K562 (cell line): ENCODE measurements at regions not wholly inside any gene's neighbourhood (a gene's known extent, or its start where the extent isn't known, plus 50 kb on each side); places are given as distances from the start of the nearest gene placed in this dataset.

Experiments
- CTBP1 ChIP-seq: fragments of 450-650 bp; IDR thresholded peaks from 2 replicates; pipeline ENCODE4 v1.6.1; 2016; ENCODE audit warnings: borderline replicate concordance
- CTCF ChIP-seq, 3 experiments: IDR thresholded peaks in 2 of 3; conservative IDR thresholded peaks in 1 of 3; 2 replicates each; pipeline ENCODE4 v1.5.1; 2011 to 2012; ENCODE audit warnings: low read length in 3 of 3, mild to moderate bottlenecking in 3 of 3, control low read depth in 2 of 3, improper control_type of control experiment in 1 of 3, inconsistent platforms in 1 of 3, low read depth in 1 of 3, mixed read lengths in 1 of 3, moderate library complexity in 1 of 3; ENCODE audit not compliant: insufficient read depth in 2 of 3
- DNMT1 ChIP-seq: fragments of 450-650 bp; IDR thresholded peaks from 2 replicates; pipeline ENCODE4 v1.6.1; 2016; ENCODE audit warnings: antibody characterized with exemption, mild to moderate bottlenecking
- L3MBTL2 ChIP-seq: fragments of 450-650 bp; IDR thresholded peaks from 2 replicates; pipeline ENCODE4 v1.6.1; 2016; ENCODE audit warnings: mild to moderate bottlenecking, moderate library complexity
- NR2F6 ChIP-seq: fragments of 450-650 bp; formaldehyde crosslinking; IDR thresholded peaks from 2 replicates; pipeline ENCODE4 v1.4.0; 2020; ENCODE audit warnings: mild to moderate bottlenecking
- RBFOX2 ChIP-seq: fragments of 200-400 bp; formaldehyde crosslinking; IDR thresholded peaks from 2 replicates; pipeline ENCODE4 v1.6.1; 2017; ENCODE audit warnings: low read depth, mild to moderate bottlenecking, low read length, moderate library complexity
- RNF2 ChIP-seq: sonication (generic); IDR thresholded peaks from 2 replicates; pipeline ENCODE4 v1.6.1; 2016
- STAG1 ChIP-seq: sonication (generic); formaldehyde crosslinking; IDR thresholded peaks from 2 replicates; pipeline ENCODE4 v1.5.0; 2020; ENCODE audit warnings: missing genetic modification reagents, borderline replicate concordance
- THRB ChIP-seq: fragments of 450-650 bp; formaldehyde crosslinking; conservative IDR thresholded peaks from 2 replicates; pipeline ENCODE4 v1.4.0; 2022; ENCODE audit warnings: mild to moderate bottlenecking, missing genetic modification characterization
- YY1 ChIP-seq, 3 experiments: IDR thresholded peaks; 2 replicates each; pipeline ENCODE4 v1.6.1; 2011; ENCODE audit warnings: low read length in 2 of 3, mild to moderate bottlenecking in 2 of 3, moderate library complexity in 2 of 3, borderline replicate concordance in 1 of 3, control low read depth in 1 of 3, low read depth in 1 of 3; ENCODE audit not compliant: insufficient read depth in 3 of 3, insufficient replicate concordance in 2 of 3, control insufficient read depth in 1 of 3, insufficient read length in 1 of 3; ENCODE audit errors: extremely low read depth in 1 of 3
- ZBTB8A ChIP-seq: fragments of 450-650 bp; IDR thresholded peaks from 2 replicates; pipeline ENCODE4 v1.6.1; 2018; ENCODE audit warnings: mild to moderate bottlenecking, moderate library complexity; ENCODE audit not compliant: partially characterized antibody
- ZNF224 ChIP-seq: sonication (generic); formaldehyde crosslinking; IDR thresholded peaks from 2 replicates; pipeline ENCODE4 v1.8.0; 2022; ENCODE audit warnings: mild to moderate bottlenecking, missing genetic modification reagents
- ZNF24 ChIP-seq: fragments of 450-650 bp; IDR thresholded peaks from 2 replicates; pipeline ENCODE4 v1.6.1; 2016
- ZNF263 ChIP-seq: sonication (generic); formaldehyde crosslinking; IDR thresholded peaks from 2 replicates; pipeline ENCODE4 v1.8.0; 2022; ENCODE audit warnings: mild to moderate bottlenecking, missing genetic modification reagents, borderline replicate concordance
- ZNF609 ChIP-seq: sonication (generic); formaldehyde crosslinking; IDR thresholded peaks from 2 replicates; pipeline ENCODE4 v1.8.1; 2023; ENCODE audit warnings: missing genetic modification reagents, mild to moderate bottlenecking, borderline replicate concordance
- TF ChIP-seq, protein P1 (sequence below): fragments of 200-800 bp; sonication (Bioruptor generic); IDR thresholded peaks from 2 replicates; pipeline ENCODE4 v1.6.1; 2017; ENCODE audit warnings: missing genetic modification characterization, missing compliant biosample characterization

DNA sequence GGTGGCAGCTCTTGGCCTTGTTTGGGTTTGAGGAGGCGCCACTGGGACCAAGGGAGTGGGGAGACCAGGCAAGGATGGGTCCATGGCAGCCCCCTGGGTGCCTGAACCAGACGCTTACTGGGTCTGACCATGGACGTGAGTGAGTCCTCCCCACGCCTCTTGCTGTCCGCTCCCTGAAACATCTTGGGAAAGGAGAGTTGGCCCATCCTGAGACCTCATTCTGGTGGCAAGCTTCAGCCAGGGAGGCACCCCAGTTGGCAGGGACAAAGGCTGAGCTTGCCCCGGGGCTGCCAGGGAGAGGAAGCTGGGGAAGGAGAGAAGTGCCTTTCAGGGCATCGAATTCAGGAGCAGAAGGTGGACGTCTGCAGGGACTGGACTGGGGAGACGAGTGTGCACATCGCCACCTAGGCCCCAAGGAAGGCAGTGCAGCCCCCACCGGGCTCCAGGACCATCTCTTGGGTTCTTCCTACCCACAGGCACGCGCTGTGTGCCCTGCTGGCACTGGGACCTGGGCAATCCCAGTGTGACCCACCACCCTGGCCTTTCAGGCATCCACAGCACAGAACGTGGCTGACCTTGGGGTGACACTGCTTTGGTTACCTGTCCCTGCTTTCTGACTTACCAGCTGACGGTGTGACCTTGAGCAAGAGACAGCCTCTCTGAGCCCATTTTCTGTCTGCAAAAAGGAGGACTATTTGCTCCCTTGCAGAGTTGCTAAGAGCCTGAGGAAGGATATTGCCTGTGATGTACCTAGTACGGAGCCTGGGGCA is 132.9 kb upstream of the WNT4 start (continued):
- peak; percentile 80 to 94 (median 85) for TF ChIP-seq CTCF (IDR thresholded peaks at IDR 0.05 in 2 of 3, conservative IDR thresholded peaks at IDR 0.05 in 1 of 3; ENCODE audit: insufficient read depth in 2 of 3, low read depth in 1 of 3, low read length in 3 of 3)
- TF ChIP-seq ZBTB8A, result no peak
- 0 out of 2 replicates have a peak, but pooled peaks have one; percentile 20 for TF ChIP-seq L3MBTL2
- TF ChIP-seq RBFOX2, result no peak
- TF ChIP-seq ZNF263 (CRISPR knock-in tag), result 0 out of 2 replicates have a peak, but pooled peaks have one; percentile 54
- TF ChIP-seq RNF2, result no peak
- TF ChIP-seq THRB (CRISPR knock-in tag), result no peak
- TF ChIP-seq, protein P1, sequence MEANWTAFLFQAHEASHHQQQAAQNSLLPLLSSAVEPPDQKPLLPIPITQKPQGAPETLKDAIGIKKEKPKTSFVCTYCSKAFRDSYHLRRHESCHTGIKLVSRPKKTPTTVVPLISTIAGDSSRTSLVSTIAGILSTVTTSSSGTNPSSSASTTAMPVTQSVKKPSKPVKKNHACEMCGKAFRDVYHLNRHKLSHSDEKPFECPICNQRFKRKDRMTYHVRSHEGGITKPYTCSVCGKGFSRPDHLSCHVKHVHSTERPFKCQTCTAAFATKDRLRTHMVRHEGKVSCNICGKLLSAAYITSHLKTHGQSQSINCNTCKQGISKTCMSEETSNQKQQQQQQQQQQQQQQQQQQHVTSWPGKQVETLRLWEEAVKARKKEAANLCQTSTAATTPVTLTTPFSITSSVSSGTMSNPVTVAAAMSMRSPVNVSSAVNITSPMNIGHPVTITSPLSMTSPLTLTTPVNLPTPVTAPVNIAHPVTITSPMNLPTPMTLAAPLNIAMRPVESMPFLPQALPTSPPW (CRISPR knock-in tag), result peak; percentile 21; the same call in 1 of the 2 replicates
- no peak for TF ChIP-seq DNMT1
- TF ChIP-seq YY1 (IDR thresholded peaks at IDR 0.05; ENCODE audit: borderline replicate concordance in 1 of 3, control insufficient read depth in 1 of 3, extremely low read depth in 1 of 3, insufficient read depth in 3 of 3, insufficient read length in 1 of 3, insufficient replicate concordance in 2 of 3, low read depth in 1 of 3, low read length in 2 of 3), result peak in 1 of 3 experiments; percentile 15
- no peak for TF ChIP-seq NR2F6 (CRISPR knock-in tag)
- TF ChIP-seq ZNF609 (CRISPR knock-in tag), result 0 out of 2 replicates have a peak, but pooled peaks have one; percentile 23
- no peak for TF ChIP-seq ZNF224 (CRISPR knock-in tag)
- TF ChIP-seq STAG1 (CRISPR knock-in tag), result peak; percentile 54; the same call in 1 of the 2 replicates
- TF ChIP-seq CTBP1, result peak; percentile 31; the same call in 1 of the 2 replicates
- TF ChIP-seq ZNF24, result 0 out of 2 replicates have a peak, but pooled peaks have one; percentile 14
- TF ChIP-seq, all 486 proteins: peak for 21
